Loucy (cell line): ENCODE measurements at regions not wholly inside any gene's neighbourhood (a gene's known extent, or its start where the extent isn't known, plus 50 kb on each side); places are given as distances from the start of the nearest gene placed in this dataset.

Experiments
- H2AFZ ChIP-seq: fragments of 200-600 bp; sonication (generic); 2 replicates; pipeline ENCODE4 v1.6.0; 2016; ENCODE audit warnings: antibody characterized with exemption, mild to moderate bottlenecking, low read length, moderate library complexity
- H3F3A ChIP-seq: fragments of 200-600 bp; 2 replicates; pipeline ENCODE4 v1.6.0; 2016; ENCODE audit warnings: antibody characterized with exemption, low read depth, mild to moderate bottlenecking
- H3K27me3 ChIP-seq: fragments of 200-600 bp; sonication (generic); 2 replicates; pipeline ENCODE4 v1.6.1; 2014; ENCODE audit warnings: low read length, mild to moderate bottlenecking; ENCODE audit not compliant: insufficient read depth, poor library complexity, severe bottlenecking
- H3K36me3 ChIP-seq: fragments of 200-600 bp; sonication (generic); 2 replicates; pipeline ENCODE4 v1.6.1; 2016; ENCODE audit warnings: low read length; ENCODE audit not compliant: insufficient read depth
- H3K4me1 ChIP-seq: fragments of 200-600 bp; sonication (generic); 2 replicates; pipeline ENCODE4 v1.5.1; 2014; ENCODE audit warnings: low read length, mild to moderate bottlenecking; ENCODE audit not compliant: insufficient read depth, poor library complexity, severe bottlenecking
- H3K4me2 ChIP-seq: fragments of 200-600 bp; sonication (generic); 2 replicates; pipeline ENCODE4 v1.6.0; 2014; ENCODE audit warnings: antibody characterized with exemption, low read length, low read depth, mild to moderate bottlenecking; ENCODE audit not compliant: poor library complexity, severe bottlenecking
- H3K4me3 ChIP-seq: fragments of 200-600 bp; sonication (generic); 2 replicates; pipeline ENCODE4 v1.5.1; 2014; ENCODE audit warnings: low read length, mild to moderate bottlenecking, mixed read lengths; ENCODE audit not compliant: poor library complexity, severe bottlenecking
- H3K79me2 ChIP-seq: fragments of 200-600 bp; sonication (generic); 2 replicates; pipeline ENCODE4 v1.6.1; 2014; ENCODE audit warnings: low read length; ENCODE audit not compliant: insufficient read depth
- H3K9ac ChIP-seq: fragments of 200-600 bp; sonication (generic); 2 replicates; pipeline ENCODE4 v1.6.0; 2014; ENCODE audit warnings: mild to moderate bottlenecking, low read depth, low read length, moderate library complexity; ENCODE audit not compliant: poor library complexity, severe bottlenecking
- H3K9me2 ChIP-seq: fragments of 200-600 bp; sonication (generic); replicated peaks from 2 replicates; pipeline ENCODE4 v1.6.1; 2016; ENCODE audit warnings: low read depth, low read length, mixed read lengths
- H3K9me3 ChIP-seq: fragments of 200-600 bp; sonication (generic); 2 replicates; pipeline ENCODE4 v1.6.1; 2014; ENCODE audit warnings: mild to moderate bottlenecking, antibody characterized with exemption, low read length, low read depth; ENCODE audit not compliant: insufficient read depth
- H4K20me1 ChIP-seq: fragments of 200-600 bp; sonication (generic); 2 replicates; pipeline ENCODE4 v1.6.0; 2014; ENCODE audit warnings: antibody characterized with exemption, low read length, mild to moderate bottlenecking; ENCODE audit not compliant: insufficient read depth, poor library complexity, severe bottlenecking
- EZH2phosphoT487 ChIP-seq: fragments of 200-600 bp; IDR thresholded peaks from 2 replicates; pipeline ENCODE4 v1.6.1; 2018; ENCODE audit warnings: antibody characterized with exemption, mild to moderate bottlenecking, moderate library complexity, borderline replicate concordance
- TF ChIP-seq, protein P1 (sequence below): fragments of 200-600 bp; sonication (generic); conservative IDR thresholded peaks from 2 replicates; pipeline ENCODE4 v1.5.1; 2014; ENCODE audit warnings: mild to moderate bottlenecking, antibody characterized with exemption, low read length

- H4K20me1 ChIP-seq, result no peaks in the 10 kb centered on the region
- no peak for TF ChIP-seq EZH2phosphoT487
- TF ChIP-seq, protein P1, sequence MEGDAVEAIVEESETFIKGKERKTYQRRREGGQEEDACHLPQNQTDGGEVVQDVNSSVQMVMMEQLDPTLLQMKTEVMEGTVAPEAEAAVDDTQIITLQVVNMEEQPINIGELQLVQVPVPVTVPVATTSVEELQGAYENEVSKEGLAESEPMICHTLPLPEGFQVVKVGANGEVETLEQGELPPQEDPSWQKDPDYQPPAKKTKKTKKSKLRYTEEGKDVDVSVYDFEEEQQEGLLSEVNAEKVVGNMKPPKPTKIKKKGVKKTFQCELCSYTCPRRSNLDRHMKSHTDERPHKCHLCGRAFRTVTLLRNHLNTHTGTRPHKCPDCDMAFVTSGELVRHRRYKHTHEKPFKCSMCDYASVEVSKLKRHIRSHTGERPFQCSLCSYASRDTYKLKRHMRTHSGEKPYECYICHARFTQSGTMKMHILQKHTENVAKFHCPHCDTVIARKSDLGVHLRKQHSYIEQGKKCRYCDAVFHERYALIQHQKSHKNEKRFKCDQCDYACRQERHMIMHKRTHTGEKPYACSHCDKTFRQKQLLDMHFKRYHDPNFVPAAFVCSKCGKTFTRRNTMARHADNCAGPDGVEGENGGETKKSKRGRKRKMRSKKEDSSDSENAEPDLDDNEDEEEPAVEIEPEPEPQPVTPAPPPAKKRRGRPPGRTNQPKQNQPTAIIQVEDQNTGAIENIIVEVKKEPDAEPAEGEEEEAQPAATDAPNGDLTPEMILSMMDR, result no peak
- H3K4me1 ChIP-seq, result peaks cover 16% of the 10 kb centered on the region
- no peaks in the 10 kb centered on the region for H3F3A ChIP-seq
- no peak overlapping the region for H3K4me3 ChIP-seq
- H3K36me3 ChIP-seq, result no peaks in the 10 kb centered on the region
- H3K9me2 ChIP-seq, result no peaks in the 10 kb centered on the region
- H3K9me3 ChIP-seq, result no peaks in the 10 kb centered on the region
- H3K9ac ChIP-seq, result no peak overlapping the region
- no peak overlapping the region for H3K4me2 ChIP-seq
- no peaks in the 10 kb centered on the region for H3K79me2 ChIP-seq
- no peaks in the 10 kb centered on the region for H3K27me3 ChIP-seq
- no peak overlapping the region for H2AFZ ChIP-seq
Measured at GRCh38 chr6:22444330-22444729, 125.0 kb upstream of the HDGFL1 start.

DNA sequence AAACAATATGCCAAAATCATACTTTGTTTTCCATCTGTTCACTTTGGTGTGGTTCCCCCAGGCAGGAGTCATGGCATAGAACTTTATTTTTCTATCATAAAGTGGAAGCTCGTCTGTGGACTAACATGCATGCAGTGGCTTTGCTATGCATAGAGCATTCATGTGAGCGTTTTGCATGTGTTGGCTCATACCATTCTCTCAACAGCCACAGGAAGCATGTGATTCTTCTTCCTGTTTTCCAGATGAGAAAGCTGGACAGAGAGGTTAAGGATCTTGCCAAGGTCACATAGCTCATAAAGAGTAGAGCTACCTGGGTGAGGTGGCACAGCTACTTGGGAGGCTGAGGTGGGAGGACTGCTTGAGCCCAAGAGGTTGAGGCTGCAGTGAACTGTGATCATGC lies 123.4 kb upstream of the HDGFL1 start:
- no peaks in the 10 kb centered on the region for H4K20me1 ChIP-seq
- TF ChIP-seq, protein P1, result no peak
- TF ChIP-seq EZH2phosphoT487, result no peak
- no peaks in the 10 kb centered on the region for H3K9me2 ChIP-seq
- H3K79me2 ChIP-seq, result no peaks in the 10 kb centered on the region
- no peaks in the 10 kb centered on the region for H3F3A ChIP-seq
- no peak overlapping the region for H2AFZ ChIP-seq
- H3K9ac ChIP-seq, result no peak overlapping the region
- no peak overlapping the region for H3K4me3 ChIP-seq
- H3K27me3 ChIP-seq, result no peaks in the 10 kb centered on the region
- no peak overlapping the region for H3K4me2 ChIP-seq
- no peaks in the 10 kb centered on the region for H3K9me3 ChIP-seq
- H3K36me3 ChIP-seq, result no peaks in the 10 kb centered on the region
- H3K4me1 ChIP-seq, result peaks cover 16% of the 10 kb centered on the region

DNA sequence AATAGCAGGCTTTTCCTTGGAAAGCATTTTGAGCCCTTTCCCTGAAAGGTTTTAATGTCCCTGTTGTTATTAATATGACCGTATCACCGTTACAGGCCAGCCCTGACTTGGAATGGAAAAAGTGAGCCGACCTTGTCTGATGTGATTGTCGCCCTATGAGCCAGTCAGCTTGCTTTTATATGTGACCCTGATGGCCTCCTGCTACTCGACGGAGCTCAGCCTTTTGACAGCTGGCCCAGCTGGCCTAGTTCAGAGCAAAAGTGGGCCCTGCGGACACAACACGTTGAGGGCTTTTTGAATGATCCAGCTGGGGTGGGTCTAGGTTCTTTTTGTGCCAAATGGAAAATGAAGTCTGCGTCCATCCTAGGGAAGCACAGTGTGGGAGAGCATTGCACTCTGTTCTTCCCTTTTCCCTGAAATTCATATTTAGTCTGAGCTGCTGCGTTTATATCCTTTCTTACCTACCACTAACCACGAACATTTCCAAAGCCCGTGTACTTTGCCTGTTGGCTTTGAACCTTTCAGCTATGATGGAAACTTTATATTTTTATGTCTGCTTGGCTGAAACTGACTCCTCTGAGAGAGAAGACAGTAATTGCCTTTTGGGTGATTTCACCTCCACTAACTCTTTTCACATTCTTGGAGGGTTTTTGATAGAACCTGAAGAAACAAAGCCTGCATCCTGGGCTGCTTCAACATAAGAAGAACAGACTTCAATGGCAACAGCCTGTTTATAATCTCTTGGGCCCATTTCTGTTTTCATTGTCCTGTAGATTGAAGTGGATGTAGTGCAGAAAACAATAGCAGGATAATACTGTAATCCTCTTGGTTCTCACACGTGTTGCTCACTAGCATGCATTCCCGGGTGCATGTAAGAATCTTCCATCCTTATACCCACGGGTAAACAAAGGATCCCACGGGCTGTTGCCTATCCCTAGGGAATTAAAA lies 121.8 kb upstream of the HDGFL1 start:
- Histone ChIP-seq H3K4me3 (no peak overlapping the region), H4K20me1 (no peaks in the 10 kb centered on the region), H3F3A (no peaks in the 10 kb centered on the region), H3K79me2 (no peaks in the 10 kb centered on the region), H3K9me2 (no peaks in the 10 kb centered on the region), H3K4me1 (peaks cover 16% of the 10 kb centered on the region), H3K36me3 (no peaks in the 10 kb centered on the region), H3K4me2 (no peak overlapping the region), H3K9ac (no peak overlapping the region), H2AFZ (peak overlapping the region; percentile 70), H3K9me3 (no peaks in the 10 kb centered on the region), H3K27me3 (no peaks in the 10 kb centered on the region)
- TF ChIP-seq, protein P1, result no peak
- no peak for TF ChIP-seq EZH2phosphoT487
